IPS DF 6.9 (cell line): ENCODE measurements at regions not wholly inside any gene's neighbourhood (a gene's known extent, or its start where the extent isn't known, plus 50 kb on each side); places are given as distances from the start of the nearest gene placed in this dataset.

Source experiments
- DNase-seq: peaks from one replicate; pipeline ENCODE4 v3.0.0-alpha.2; 2013; ENCODE audit warnings: low read depth, low spot score
- H3K27ac ChIP-seq: one replicate; pipeline ENCODE4 v1.5.1; 2013; ENCODE audit warnings: low read length, control low read depth
- H3K27me3 ChIP-seq: 2 replicates; pipeline ENCODE4 v1.6.1; 2013; ENCODE audit warnings: mild to moderate bottlenecking, low read length; ENCODE audit not compliant: control insufficient read depth, insufficient read depth
- H3K36me3 ChIP-seq: 2 replicates; pipeline ENCODE4 v1.6.1; 2013; ENCODE audit warnings: low read length; ENCODE audit not compliant: control insufficient read depth, insufficient read depth
- H3K4me1 ChIP-seq: 2 replicates; pipeline ENCODE4 v1.6.1; 2013; ENCODE audit warnings: low read length; ENCODE audit not compliant: control insufficient read depth, insufficient read depth
- H3K4me3 ChIP-seq: 2 replicates; pipeline ENCODE4 v1.5.1; 2013; ENCODE audit warnings: mild to moderate bottlenecking, low read length
- H3K9me3 ChIP-seq: 2 replicates; pipeline ENCODE4 v1.6.1; 2013; ENCODE audit warnings: low read length, inconsistent platforms; ENCODE audit not compliant: control insufficient read depth, insufficient read depth
- WGBS: extraction: QIAGEN DNeasy Blood & Tissue Kit; methylation state at CpG from one replicate; pipeline ENCODE4 v1.1.7; 2013; ENCODE audit warnings: mixed read lengths, missing lambda C conversion rate; ENCODE audit not compliant: insufficient read length, insufficient coverage; 5-methylcytosine and 5-hydroxymethylcytosine counted together

- no peaks in the 10 kb centered on the region for H3K4me1 ChIP-seq
- no peak overlapping the region for H3K27ac ChIP-seq
- no peaks in the 10 kb centered on the region for H3K27me3 ChIP-seq
- no peaks in the 10 kb centered on the region for H3K9me3 ChIP-seq
- H3K4me3 ChIP-seq, result no peak overlapping the region
- DNase-seq, result no peak
- no peaks in the 10 kb centered on the region for H3K36me3 ChIP-seq
- no CpG with 5 or more reads among the region's 1 CpG for WGBS
Measured at GRCh38 chr2:133809485-133809884, 241.2 kb upstream of the NCKAP5 start.

DNA sequence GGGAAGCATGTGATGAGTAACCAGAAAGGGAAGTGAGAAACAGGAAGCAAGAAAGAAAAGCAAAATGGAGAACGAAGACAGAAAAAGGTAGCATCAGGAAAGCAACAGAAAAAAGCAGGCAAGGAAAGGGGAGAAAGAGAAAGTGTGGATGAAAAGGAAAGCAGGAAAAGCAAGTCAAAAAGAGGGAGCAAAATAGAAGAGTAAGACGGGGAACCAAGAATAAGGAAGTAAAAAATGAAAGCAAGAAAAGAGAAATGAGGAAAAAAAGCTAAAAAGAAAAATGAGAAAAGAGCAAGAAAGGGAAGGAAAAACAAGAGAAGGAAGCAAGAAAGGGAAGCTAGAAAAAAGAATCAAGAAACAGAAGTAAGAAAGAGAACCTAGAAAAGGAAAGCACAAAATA is 242.3 kb upstream of the NCKAP5 start:
- H3K27ac ChIP-seq, result no peak overlapping the region
- WGBS, result no CpG with 5 or more reads among the region's 2 CpGs

GRCh38 chr2:133811409-133812125 is 243.3 kb upstream of the NCKAP5 start:
- Histone ChIP-seq H3K9me3 (no peaks in the 10 kb centered on the region), H3K36me3 (no peaks in the 10 kb centered on the region), H3K27ac (no peak overlapping the region), H3K4me3 (no peak overlapping the region), H3K4me1 (no peaks in the 10 kb centered on the region), H3K27me3 (no peaks in the 10 kb centered on the region)
- WGBS, result 100% methylated on average over 2 of the region's 4 CpGs
- no peak for DNase-seq

More for the DNA sequence above, 242.3 kb upstream of the NCKAP5 start:
- Histone ChIP-seq H3K9me3 (no peaks in the 10 kb centered on the region), H3K27me3 (no peaks in the 10 kb centered on the region), H3K4me3 (no peak overlapping the region), H3K4me1 (no peaks in the 10 kb centered on the region), H3K36me3 (no peaks in the 10 kb centered on the region)
- no peak for DNase-seq

DNA sequence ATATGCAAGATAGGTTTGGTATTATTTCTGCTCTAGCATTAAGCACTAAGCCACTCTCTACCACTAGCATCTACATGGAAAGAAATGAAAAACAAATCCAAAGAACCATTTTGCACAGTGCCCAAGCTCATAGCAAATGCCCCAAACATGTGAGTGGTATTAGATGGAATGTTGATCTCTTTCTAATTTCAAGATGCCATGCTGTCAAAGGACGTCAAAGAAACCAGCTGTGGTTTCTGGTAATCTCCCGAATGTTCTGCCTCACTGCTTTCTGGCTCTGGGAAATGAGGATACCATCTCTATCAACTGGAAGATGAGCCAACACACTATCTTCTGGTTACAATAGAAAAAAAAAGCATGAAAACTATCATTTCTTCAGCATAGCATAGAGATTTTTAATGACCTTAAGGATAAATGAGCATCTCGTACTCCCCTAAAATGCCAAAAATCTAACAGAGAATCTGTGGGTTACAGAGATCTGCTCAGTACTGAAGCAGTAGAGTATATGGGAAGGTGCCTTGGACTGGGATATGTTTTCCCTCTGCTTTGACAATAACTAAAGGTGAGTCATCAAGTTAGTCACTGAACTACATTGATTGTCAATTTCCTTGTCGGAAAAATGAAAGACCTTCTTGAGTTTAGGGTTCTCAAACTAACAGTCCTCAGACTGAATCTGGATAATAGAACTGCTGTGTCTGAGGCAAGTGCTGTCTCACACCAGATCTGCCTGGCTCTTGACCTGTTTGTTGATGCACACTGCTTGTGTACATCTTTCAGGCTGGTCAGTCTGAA is 244.8 kb upstream of the NCKAP5 start:
- Histone ChIP-seq H3K36me3 (no peaks in the 10 kb centered on the region), H3K4me3 (no peak overlapping the region), H3K9me3 (no peaks in the 10 kb centered on the region), H3K4me1 (no peaks in the 10 kb centered on the region), H3K27ac (no peak overlapping the region), H3K27me3 (no peaks in the 10 kb centered on the region)
- DNase-seq, result no peak
- WGBS, result no CpG with 5 or more reads among the region's 4 CpGs

- DNase-seq, result no peak
- H3K9me3 ChIP-seq, result no peaks in the 10 kb centered on the region
- H3K4me1 ChIP-seq, result no peaks in the 10 kb centered on the region
- H3K36me3 ChIP-seq, result no peaks in the 10 kb centered on the region
- WGBS, result no CpG with 5 or more reads among the region's 4 CpGs
- H3K27ac ChIP-seq, result no peak overlapping the region
- H3K27me3 ChIP-seq, result no peaks in the 10 kb centered on the region
- H3K4me3 ChIP-seq, result no peak overlapping the region
Measured at GRCh38 chr2:133814890-133815289, 246.6 kb upstream of the NCKAP5 start.

DNA sequence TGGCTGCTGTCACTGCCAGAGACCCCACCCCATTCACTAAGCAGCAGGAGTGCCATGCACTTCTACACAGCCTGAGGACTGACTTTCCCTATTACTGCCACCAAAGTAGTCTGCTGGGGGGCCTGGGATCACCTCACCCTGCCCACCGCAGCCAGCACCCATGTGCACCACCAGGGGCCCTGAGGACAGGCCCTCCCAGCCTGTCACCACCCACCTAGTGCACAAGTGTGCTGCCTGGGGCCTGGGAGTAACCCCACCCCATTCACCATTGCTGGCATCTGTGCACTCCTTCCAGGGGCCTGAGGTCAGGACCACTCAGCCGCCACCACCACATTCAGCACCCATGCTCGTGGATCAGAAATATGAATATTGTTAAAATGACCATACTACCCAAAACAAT is 247.8 kb upstream of the NCKAP5 start:
- no peaks in the 10 kb centered on the region for H3K9me3 ChIP-seq
- no peak for DNase-seq
- H3K27me3 ChIP-seq, result no peaks in the 10 kb centered on the region
- H3K4me3 ChIP-seq, result no peak overlapping the region
- no peak overlapping the region for H3K27ac ChIP-seq
- no peaks in the 10 kb centered on the region for H3K36me3 ChIP-seq
- no peaks in the 10 kb centered on the region for H3K4me1 ChIP-seq
- no CpG with 5 or more reads among the region's 3 CpGs for WGBS

DNA sequence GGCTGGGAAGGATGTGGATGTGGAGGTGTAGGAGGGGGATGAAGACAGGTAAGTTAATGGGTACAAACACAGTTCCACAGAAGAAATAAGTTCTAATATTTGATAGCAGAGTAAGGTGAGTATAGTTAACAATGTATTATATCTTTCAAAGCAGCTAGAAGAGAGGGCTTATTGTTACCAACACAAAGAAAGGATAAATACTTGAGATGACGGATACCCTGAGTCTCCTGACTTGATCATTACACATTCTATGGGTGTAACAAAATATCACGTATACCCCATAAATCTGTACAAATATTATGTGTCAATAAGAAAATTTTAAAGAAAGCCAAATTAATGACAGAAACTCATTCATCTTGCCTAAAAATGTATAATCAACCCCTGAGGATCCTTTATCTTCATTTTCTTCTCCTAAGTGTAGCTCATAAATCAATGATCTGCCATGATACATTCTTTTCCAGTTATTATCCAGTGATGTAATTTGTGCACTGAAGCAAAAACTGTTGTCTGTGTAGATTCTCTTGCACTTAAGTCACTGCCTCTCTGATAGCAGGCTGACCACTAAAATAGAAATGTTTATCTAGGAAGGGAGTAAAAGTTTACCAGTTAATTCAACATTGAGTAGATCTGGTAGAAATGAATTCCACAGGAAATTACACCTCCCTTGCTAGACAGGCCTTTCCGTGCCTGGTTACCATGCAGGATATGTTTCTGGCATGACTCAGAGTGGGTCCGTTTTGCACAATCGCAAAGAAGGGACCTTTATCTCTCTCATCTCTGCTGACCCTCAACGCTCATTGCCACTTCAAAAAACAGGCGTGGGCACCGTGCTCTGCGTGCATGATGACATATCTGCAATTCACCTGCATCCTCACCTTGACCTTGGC is 249.7 kb upstream of the NCKAP5 start:
- Histone ChIP-seq H3K4me1 (no peaks in the 10 kb centered on the region), H3K9me3 (no peaks in the 10 kb centered on the region), H3K27ac (no peak overlapping the region), H3K27me3 (no peaks in the 10 kb centered on the region), H3K4me3 (no peak overlapping the region), H3K36me3 (no peaks in the 10 kb centered on the region)
- WGBS, result no CpG with 5 or more reads among the region's 9 CpGs
- DNase-seq, result no peak

- Histone ChIP-seq H3K36me3 (no peaks in the 10 kb centered on the region), H3K4me3 (no peak overlapping the region), H3K4me1 (no peaks in the 10 kb centered on the region), H3K27me3 (no peaks in the 10 kb centered on the region), H3K9me3 (no peaks in the 10 kb centered on the region), H3K27ac (no peak overlapping the region)
- DNase-seq, result no peak
- WGBS, result 100% methylated on average over 1 of the region's 3 CpGs
Measured at GRCh38 chr2:133818661-133819060, 250.4 kb upstream of the NCKAP5 start.

DNA sequence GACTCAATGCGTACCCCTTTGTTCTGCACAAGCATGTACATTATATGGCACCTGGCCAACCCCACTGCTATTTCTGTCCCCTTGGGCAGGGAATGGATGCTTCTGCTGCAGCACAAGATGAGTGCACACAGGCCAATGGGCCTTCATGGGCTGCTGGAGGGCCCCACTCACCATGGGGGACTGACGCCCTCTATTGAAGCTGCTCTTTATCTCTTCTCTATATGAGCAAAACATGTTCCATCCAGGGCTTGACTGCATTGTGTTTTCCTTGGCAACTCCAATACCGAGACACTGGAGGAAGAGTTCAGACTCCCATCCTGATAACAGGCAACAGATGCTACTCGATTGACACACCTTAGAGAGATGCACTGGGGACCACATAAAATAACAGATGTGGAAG is 251.6 kb upstream of the NCKAP5 start:
- Histone ChIP-seq H3K9me3 (no peaks in the 10 kb centered on the region), H3K36me3 (no peaks in the 10 kb centered on the region), H3K4me3 (no peak overlapping the region), H3K27me3 (no peaks in the 10 kb centered on the region), H3K27ac (no peak overlapping the region), H3K4me1 (no peaks in the 10 kb centered on the region)
- no peak for DNase-seq
- WGBS, result no CpG with 5 or more reads among the region's 4 CpGs

- Histone ChIP-seq H3K9me3 (no peaks in the 10 kb centered on the region), H3K27me3 (no peaks in the 10 kb centered on the region), H3K36me3 (no peaks in the 10 kb centered on the region), H3K4me1 (no peaks in the 10 kb centered on the region), H3K27ac (no peak overlapping the region), H3K4me3 (no peak overlapping the region)
- DNase-seq, result no peak
- WGBS, result no CpG with 5 or more reads among the region's 3 CpGs
Measured at GRCh38 chr2:133821107-133821760, 253.0 kb upstream of the NCKAP5 start.
